GM23248 (cell line): ENCODE measurements at regions not wholly inside any gene's neighbourhood (a gene's known extent, or its start where the extent isn't known, plus 50 kb on each side); places are given as distances from the start of the nearest gene placed in this dataset.
"Not testable (repeated sequence)": the region's sequence is repeated elsewhere in the genome, so short reads cannot be mapped to it uniquely, and the experiment has no call there.

ENCODE experiments used
- DNase-seq: peaks from one replicate; pipeline ENCODE4 v3.0.0-alpha.2; 2015
- H2AFZ ChIP-seq: fragments of 200-600 bp; sonication (generic); 2 replicates; pipeline ENCODE4 v1.6.1; 2016; ENCODE audit warnings: antibody characterized with exemption
- H3F3A ChIP-seq: fragments of 200-600 bp; sonication (generic); 2 replicates; pipeline ENCODE4 v1.6.1; 2016; ENCODE audit warnings: mild to moderate bottlenecking, antibody characterized with exemption, mixed run types; ENCODE audit not compliant: insufficient read depth
- H3K27ac ChIP-seq: fragments of 200-600 bp; sonication (generic); 2 replicates; pipeline ENCODE4 v1.5.1; 2016; ENCODE audit warnings: mild to moderate bottlenecking
- H3K27me3 ChIP-seq: fragments of 200-600 bp; sonication (generic); replicated peaks from 2 replicates; pipeline ENCODE4 v1.6.1; 2016; ENCODE audit warnings: mild to moderate bottlenecking; ENCODE audit not compliant: insufficient read depth
- H3K36me3 ChIP-seq: fragments of 200-600 bp; sonication (generic); 2 replicates; pipeline ENCODE4 v1.6.1; 2016; ENCODE audit warnings: low read depth, mild to moderate bottlenecking
- H3K4me1 ChIP-seq: fragments of 200-600 bp; sonication (generic); 2 replicates; pipeline ENCODE4 v1.6.1; 2016; ENCODE audit warnings: mild to moderate bottlenecking; ENCODE audit not compliant: insufficient read depth
- H3K4me2 ChIP-seq: fragments of 200-600 bp; sonication (generic); one replicate; pipeline ENCODE4 v1.6.1; 2016; ENCODE audit warnings: mild to moderate bottlenecking; ENCODE audit not compliant: unreplicated experiment
- H3K4me3 ChIP-seq: fragments of 200-600 bp; sonication (generic); 2 replicates; pipeline ENCODE4 v1.5.1; 2016; ENCODE audit warnings: mild to moderate bottlenecking
- H3K79me2 ChIP-seq: fragments of 200-600 bp; sonication (generic); 2 replicates; pipeline ENCODE4 v1.6.1; 2016; ENCODE audit warnings: mild to moderate bottlenecking; ENCODE audit not compliant: insufficient read depth
- H3K9ac ChIP-seq: fragments of 200-600 bp; sonication (generic); 2 replicates; pipeline ENCODE4 v1.6.1; 2016; ENCODE audit warnings: mild to moderate bottlenecking
- H3K9me2 ChIP-seq: fragments of 200-600 bp; sonication (generic); 2 replicates; pipeline ENCODE4 v1.6.1; 2016; ENCODE audit warnings: mixed run types, mild to moderate bottlenecking, moderate library complexity; ENCODE audit not compliant: insufficient read depth
- H3K9me3 ChIP-seq: fragments of 200-600 bp; sonication (generic); one replicate; pipeline ENCODE4 v1.6.1; 2017; ENCODE audit warnings: low read depth
- H4K20me1 ChIP-seq: fragments of 200-600 bp; sonication (generic); 2 replicates; pipeline ENCODE4 v1.6.0; 2016; ENCODE audit not compliant: insufficient read depth
- EZH2 ChIP-seq: fragments of 200-600 bp; sonication (generic); IDR thresholded peaks from 2 replicates; pipeline ENCODE4 v1.6.1; 2018; ENCODE audit warnings: antibody characterized with exemption, mild to moderate bottlenecking; ENCODE audit not compliant: insufficient read depth, poor library complexity, severe bottlenecking
- EZH2phosphoT487 ChIP-seq: fragments of 200-600 bp; sonication (generic); IDR thresholded peaks from 2 replicates; pipeline ENCODE4 v1.6.1; 2018; ENCODE audit warnings: antibody characterized with exemption, moderate library complexity, mild to moderate bottlenecking, low read depth; ENCODE audit not compliant: insufficient read depth
- WGBS, 2 experiments: methylation state at CpG; one replicate each; pipeline ENCODE4 v1.1.6; 2015 to 2017; ENCODE audit warnings: low lambda C conversion rate in 2 of 2, low coverage in 1 of 2; ENCODE audit errors: missing lambda C conversion rate in 2 of 2; 5-methylcytosine and 5-hydroxymethylcytosine counted together
- in situ Hi-C: fragments of 300-500 bp; cut with MboI; formaldehyde crosslinking; loops from 2 replicates; pipeline ENCODE4 v1.15.0; 2020

- in situ Hi-C loops = no loop called here
- Histone ChIP-seq H3K27ac (no peak overlapping the region), H3F3A (no peaks in the 10 kb centered on the region), H4K20me1 (no peaks in the 10 kb centered on the region), H3K36me3 (no peaks in the 10 kb centered on the region), H3K9ac (no peak overlapping the region), H2AFZ (0 out of 2 replicates have a peak overlapping the region, but pooled peaks have one; percentile 9), H3K4me3 (no peak overlapping the region), H3K9me3 (no peaks in the 10 kb centered on the region), H3K79me2 (no peaks in the 10 kb centered on the region), H3K27me3 (no peaks in the 10 kb centered on the region), H3K4me2 (peak overlapping the region; percentile 37), H3K4me1 (peaks cover 16% of the 10 kb centered on the region), H3K9me2 (no peaks in the 10 kb centered on the region)
- WGBS, 2 experiments = 41 to 45% methylated on average over 15 of the region's 15 CpGs
- TF ChIP-seq EZH2phosphoT487 = no peak
- no peak for TF ChIP-seq EZH2
- peak; percentile 83 for DNase-seq
These were observed 62.6 kb upstream of the PMEPA1 start for GRCh38 chr20:57772349-57772964.

- no peak overlapping the region for H3K4me3 ChIP-seq
- in situ Hi-C loops = no loop called here
- no peaks in the 10 kb centered on the region for H3K79me2 ChIP-seq
- no peaks in the 10 kb centered on the region for H3K27me3 ChIP-seq
- no peak overlapping the region for H3K27ac ChIP-seq
- no peaks in the 10 kb centered on the region; the same call in 1 of the 2 replicates for H3K9me2 ChIP-seq
- H3K9ac ChIP-seq = no peak overlapping the region
- no peaks in the 10 kb centered on the region for H3K36me3 ChIP-seq
- DNase-seq = no peak
- peaks cover 13% of the 10 kb centered on the region for H3K4me1 ChIP-seq
- no peak overlapping the region for H2AFZ ChIP-seq
- H3F3A ChIP-seq = no peaks in the 10 kb centered on the region
- no peaks in the 10 kb centered on the region for H4K20me1 ChIP-seq
- H3K4me2 ChIP-seq = no peak overlapping the region
- no peaks in the 10 kb centered on the region for H3K9me3 ChIP-seq
- WGBS, 2 experiments = 95% methylated on average over 15 of the region's 15 CpGs
- no peak for TF ChIP-seq EZH2phosphoT487
- no peak for TF ChIP-seq EZH2
These were observed 61.3 kb upstream of the PMEPA1 start for GRCh38 chr20:57770852-57771720.

DNA sequence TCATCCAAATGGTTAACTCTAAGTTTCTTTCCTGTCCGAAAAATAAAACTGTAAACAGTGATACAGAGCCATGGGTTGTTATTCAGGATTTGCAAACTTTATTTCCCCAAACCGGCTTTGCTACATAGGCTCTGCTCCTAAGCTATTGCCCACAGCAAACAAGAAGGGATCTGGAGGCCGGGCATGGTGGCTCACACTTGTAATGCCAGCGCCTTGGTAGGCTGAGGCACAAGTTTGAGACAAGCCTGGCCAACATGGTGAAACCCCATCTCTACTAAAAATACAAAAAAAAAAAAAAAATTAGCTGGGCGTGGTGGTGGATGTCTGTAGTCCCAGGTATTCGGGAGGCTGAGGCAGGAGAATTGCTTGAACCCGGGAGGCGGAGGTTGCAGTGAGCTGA is 60.6 kb upstream of the PMEPA1 start:
- H3K9me3 ChIP-seq, H3F3A ChIP-seq, in situ Hi-C loops, H2AFZ ChIP-seq, H3K4me3 ChIP-seq, H3K27ac ChIP-seq, H3K79me2 ChIP-seq, H3K9ac ChIP-seq, H3K36me3 ChIP-seq, H4K20me1 ChIP-seq, DNase-seq, H3K9me2 ChIP-seq, H3K4me2 ChIP-seq, H3K27me3 ChIP-seq: not testable (repeated sequence)
- peaks cover 13% of the 10 kb centered on the region for H3K4me1 ChIP-seq
- WGBS, 2 experiments = 93 to 94% methylated on average over 7 to 8 of the region's 8 CpGs

DNA sequence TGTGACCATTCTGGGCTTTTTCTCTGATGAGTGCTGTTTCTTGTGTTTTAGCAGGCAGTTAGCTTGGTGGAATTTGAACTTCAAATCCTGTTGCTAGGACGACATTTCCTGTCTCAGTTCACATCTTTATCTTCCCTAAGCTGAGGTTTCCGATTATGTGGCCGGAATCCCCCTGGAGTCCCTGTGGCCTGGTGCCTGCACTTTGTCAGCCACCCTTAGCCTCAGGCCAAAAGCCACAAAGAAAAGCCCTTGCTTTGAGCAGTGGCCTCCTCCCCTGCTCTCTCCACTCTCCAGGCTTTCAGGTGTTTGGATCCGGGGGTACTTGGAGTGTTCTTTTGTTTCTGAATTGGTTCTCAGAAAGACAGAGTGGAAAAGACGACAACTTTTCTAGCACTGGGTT is 59.9 kb upstream of the PMEPA1 start:
- no peak for TF ChIP-seq EZH2
- TF ChIP-seq EZH2phosphoT487 = no peak
- Histone ChIP-seq H3K9ac (no peak overlapping the region), H3K79me2 (no peaks in the 10 kb centered on the region), H3K9me3 (no peaks in the 10 kb centered on the region), H3K36me3 (no peaks in the 10 kb centered on the region), H3K27me3 (no peaks in the 10 kb centered on the region), H3K27ac (no peak overlapping the region), H3K4me3 (no peak overlapping the region), H3K4me1 (peaks cover 13% of the 10 kb centered on the region), H4K20me1 (no peaks in the 10 kb centered on the region), H3F3A (no peaks in the 10 kb centered on the region), H3K4me2 (no peak overlapping the region), H3K9me2 (no peaks in the 10 kb centered on the region; the same call in 1 of the 2 replicates), H2AFZ (no peak overlapping the region)
- DNase-seq = no peak
- 84 to 89% methylated on average over 5 of the region's 5 CpGs for WGBS, 2 experiments
- in situ Hi-C loops = no loop called here
